WTC11 (cell line): ENCODE measurements at regions not wholly inside any gene's neighbourhood (a gene's known extent, or its start where the extent isn't known, plus 50 kb on each side); places are given as distances from the start of the nearest gene placed in this dataset.
A peak's percentile ranks its signal among the peaks of the same experiment; 100 is the strongest.

Experiments
- ATAC-seq: fragments of 200-7000 bp; cut with Tn5 transposase; 2 replicates; pipeline ENCODE4 v1.10.0; 2021; ENCODE audit warnings: mild to moderate bottlenecking, moderate library complexity
- CTCF ChIA-PET: fragments of 300-600 bp; sonication (Branson Sonifier 250); formaldehyde crosslinking; loops from one replicate; lab custom pipeline; 2021; ENCODE audit warnings: antibody characterized with exemption; lab: Charles Lee
- POLR2A ChIA-PET: fragments of 350-600 bp; sonication (Branson Sonifier 250); formaldehyde crosslinking; loops from one replicate; lab custom pipeline; 2021; ENCODE audit warnings: antibody characterized with exemption; lab: Charles Lee
- DNase-seq: peaks from one replicate; pipeline ENCODE4 v3.0.0; 2021; ENCODE audit warnings: low spot score
- H3K27ac Mint-ChIP-seq: 2 replicates; pipeline ENCODE4 v1.8.0; 2021; ENCODE audit warnings: mixed read lengths
- H3K27me3 Mint-ChIP-seq: 2 replicates; pipeline ENCODE4 v1.8.0; 2021; ENCODE audit warnings: low read depth, mild to moderate bottlenecking, moderate library complexity, mixed read lengths
- H3K36me3 Mint-ChIP-seq: 2 replicates; pipeline ENCODE4 v1.8.0; 2021; ENCODE audit warnings: mixed read lengths
- H3K4me1 Mint-ChIP-seq: 2 replicates; pipeline ENCODE4 v1.8.0; 2022; ENCODE audit warnings: mixed read lengths
- H3K4me3 Mint-ChIP-seq: 2 replicates; pipeline ENCODE4 v1.8.0; 2021; ENCODE audit warnings: mild to moderate bottlenecking, moderate library complexity, mixed read lengths
- H3K9me3 Mint-ChIP-seq: 2 replicates; pipeline ENCODE4 v1.8.0; 2021; ENCODE audit warnings: mixed read lengths
- CBFB ChIP-seq: sonication (generic); formaldehyde crosslinking; IDR thresholded peaks from 2 replicates; pipeline ENCODE4 v1.8.1; 2022; ENCODE audit warnings: mild to moderate bottlenecking, low read depth, missing genetic modification reagents
- ELF4 ChIP-seq: sonication (generic); formaldehyde crosslinking; IDR thresholded peaks from 2 replicates; pipeline ENCODE4 v1.8.1; 2022; ENCODE audit warnings: low read depth, mild to moderate bottlenecking, moderate library complexity, missing genetic modification reagents
- FOXP1 ChIP-seq: sonication (generic); formaldehyde crosslinking; IDR thresholded peaks from 2 replicates; pipeline ENCODE4 v1.8.0; 2022; ENCODE audit warnings: missing genetic modification reagents, mild to moderate bottlenecking, moderate library complexity, borderline replicate concordance
- GABPB1 ChIP-seq: sonication (generic); formaldehyde crosslinking; IDR thresholded peaks from 2 replicates; pipeline ENCODE4 v1.8.1; 2023; ENCODE audit warnings: mild to moderate bottlenecking, missing genetic modification reagents
- KAT7 ChIP-seq: sonication (generic); formaldehyde crosslinking; IDR thresholded peaks from 2 replicates; pipeline ENCODE4 v1.8.1; 2023; ENCODE audit warnings: missing genetic modification reagents, mild to moderate bottlenecking, borderline replicate concordance
- NR2C2 ChIP-seq: sonication (generic); formaldehyde crosslinking; IDR thresholded peaks from 2 replicates; pipeline ENCODE4 v1.8.0; 2022; ENCODE audit warnings: mild to moderate bottlenecking, missing genetic modification reagents
- NR3C1 ChIP-seq: sonication (generic); formaldehyde crosslinking; conservative IDR thresholded peaks from 2 replicates; pipeline ENCODE4 v1.8.1; 2023; ENCODE audit warnings: low read depth, mild to moderate bottlenecking, missing genetic modification reagents
- SMAD3 ChIP-seq: sonication (generic); formaldehyde crosslinking; IDR thresholded peaks from 2 replicates; pipeline ENCODE4 v1.8.0; 2022; ENCODE audit warnings: missing genetic modification reagents, mild to moderate bottlenecking, borderline replicate concordance
- SP1 ChIP-seq: sonication (generic); formaldehyde crosslinking; conservative IDR thresholded peaks from 2 replicates; pipeline ENCODE4 v1.8.1; 2022; ENCODE audit warnings: missing genetic modification reagents
- TEAD1 ChIP-seq: sonication (generic); formaldehyde crosslinking; IDR thresholded peaks from 2 replicates; pipeline ENCODE4 v1.8.0; 2022; ENCODE audit warnings: mild to moderate bottlenecking, missing genetic modification reagents
- TP53 ChIP-seq: sonication (generic); formaldehyde crosslinking; IDR thresholded peaks from 2 replicates; pipeline ENCODE4 v1.8.1; 2023; ENCODE audit warnings: mild to moderate bottlenecking, missing genetic modification reagents
- ZNF396 ChIP-seq: fragments of 250-450 bp; sonication (Bioruptor Pico); IDR thresholded peaks from 2 replicates; pipeline ENCODE4 v1.8.0; 2021; ENCODE audit warnings: mild to moderate bottlenecking, moderate library complexity, borderline replicate concordance
- TF ChIP-seq, protein P1 (sequence below): sonication (generic); formaldehyde crosslinking; IDR thresholded peaks from 2 replicates; pipeline ENCODE4 v1.8.1; 2023; ENCODE audit warnings: mild to moderate bottlenecking, moderate library complexity, missing genetic modification reagents
- TF ChIP-seq, protein P2 (sequence below): fragments of 250-450 bp; sonication (Bioruptor Pico); IDR thresholded peaks from 2 replicates; pipeline ENCODE4 v1.9.0; 2021; ENCODE audit warnings: mild to moderate bottlenecking
- TF ChIP-seq, protein P3 (sequence below): sonication (generic); formaldehyde crosslinking; IDR thresholded peaks from 2 replicates; pipeline ENCODE4 v1.8.0; 2022; ENCODE audit warnings: mild to moderate bottlenecking, missing genetic modification reagents
- TF ChIP-seq, protein P4 (sequence below): sonication (generic); formaldehyde crosslinking; IDR thresholded peaks from 2 replicates; pipeline ENCODE4 v1.8.1; 2022; ENCODE audit warnings: low read depth, mild to moderate bottlenecking, moderate library complexity, missing genetic modification reagents, borderline replicate concordance
- TF ChIP-seq, protein P5 (sequence below): sonication (generic); formaldehyde crosslinking; IDR thresholded peaks from 2 replicates; pipeline ENCODE4 v1.8.1; 2023; ENCODE audit warnings: mild to moderate bottlenecking, missing genetic modification reagents, borderline replicate concordance
- TF ChIP-seq, protein P6 (sequence below): fragments of 250-450 bp; sonication (Bioruptor Pico); IDR thresholded peaks from 2 replicates; pipeline ENCODE4 v2.1.2; 2022; ENCODE audit warnings: mild to moderate bottlenecking, moderate library complexity
- TF ChIP-seq, protein P7 (sequence below): sonication (generic); formaldehyde crosslinking; IDR thresholded peaks from 2 replicates; pipeline ENCODE4 v1.8.1; 2022; ENCODE audit warnings: mild to moderate bottlenecking, missing genetic modification reagents, moderate library complexity, borderline replicate concordance

DNA sequence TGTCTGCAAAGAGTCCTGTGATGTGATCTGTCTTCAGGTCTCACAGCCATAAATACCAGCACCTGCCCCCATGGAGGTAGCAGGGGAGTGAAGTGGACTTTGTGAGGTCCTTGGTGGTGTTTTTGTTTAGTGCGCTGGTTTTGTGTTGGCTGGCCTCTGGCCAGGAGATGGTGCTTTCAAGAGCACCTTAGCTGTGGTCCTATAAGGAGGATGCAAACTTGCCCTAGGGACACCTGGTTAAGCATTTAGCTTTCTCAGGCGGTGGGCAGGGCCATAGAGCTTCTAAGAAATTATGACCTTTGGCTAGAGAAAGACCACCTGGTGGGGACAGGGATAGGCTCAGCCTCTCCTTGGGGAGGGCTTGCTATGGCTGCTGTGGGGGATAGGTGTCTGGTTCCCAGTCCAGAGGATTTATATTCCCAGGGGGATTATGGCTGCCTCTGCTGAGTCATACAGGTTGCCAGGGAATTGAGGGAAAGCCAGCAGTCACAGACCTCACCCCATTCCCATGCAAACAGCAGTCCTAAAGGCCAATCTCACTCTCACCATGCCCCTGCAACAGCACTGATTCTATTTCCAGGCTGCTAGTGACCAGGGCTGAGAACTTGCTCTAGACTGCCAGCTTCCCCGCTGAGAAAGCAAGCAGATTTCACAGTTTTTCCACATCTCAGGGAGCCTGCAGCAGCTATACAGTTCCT is 259.3 kb downstream of the TFAP2B start:
- POLR2A ChIA-PET: no interaction called here
- Mint-ChIP-seq H3K27ac (no peak overlapping the region), H3K4me1 (peaks cover 9% of the 10 kb centered on the region), H3K27me3 (no peaks in the 10 kb centered on the region), H3K36me3 (no peaks in the 10 kb centered on the region), H3K4me3 (no peak overlapping the region), H3K9me3 (peaks cover 13% of the 10 kb centered on the region)
- ATAC-seq (peak; percentile 79), DNase-seq (no peak)
- no peak for TF ChIP-seq GABPB1
- TF ChIP-seq ZNF396: no peak
- TF ChIP-seq CBFB (CRISPR knock-in tag): no peak
- TF ChIP-seq TP53 (CRISPR knock-in tag): no peak
- TF ChIP-seq, protein P1, sequence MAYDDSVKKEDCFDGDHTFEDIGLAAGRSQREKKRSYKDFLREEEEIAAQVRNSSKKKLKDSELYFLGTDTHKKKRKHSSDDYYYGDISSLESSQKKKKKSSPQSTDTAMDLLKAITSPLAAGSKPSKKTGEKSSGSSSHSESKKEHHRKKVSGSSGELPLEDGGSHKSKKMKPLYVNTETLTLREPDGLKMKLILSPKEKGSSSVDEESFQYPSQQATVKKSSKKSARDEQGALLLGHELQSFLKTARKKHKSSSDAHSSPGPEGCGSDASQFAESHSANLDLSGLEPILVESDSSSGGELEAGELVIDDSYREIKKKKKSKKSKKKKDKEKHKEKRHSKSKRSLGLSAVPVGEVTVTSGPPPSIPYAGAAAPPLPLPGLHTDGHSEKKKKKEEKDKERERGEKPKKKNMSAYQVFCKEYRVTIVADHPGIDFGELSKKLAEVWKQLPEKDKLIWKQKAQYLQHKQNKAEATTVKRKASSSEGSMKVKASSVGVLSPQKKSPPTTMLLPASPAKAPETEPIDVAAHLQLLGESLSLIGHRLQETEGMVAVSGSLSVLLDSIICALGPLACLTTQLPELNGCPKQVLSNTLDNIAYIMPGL (CRISPR knock-in tag): no peak
- TF ChIP-seq SP1 (CRISPR knock-in tag): no peak
- TF ChIP-seq SMAD3 (CRISPR knock-in tag): no peak
- TF ChIP-seq ELF4 (CRISPR knock-in tag): no peak
- TF ChIP-seq, protein P2, sequence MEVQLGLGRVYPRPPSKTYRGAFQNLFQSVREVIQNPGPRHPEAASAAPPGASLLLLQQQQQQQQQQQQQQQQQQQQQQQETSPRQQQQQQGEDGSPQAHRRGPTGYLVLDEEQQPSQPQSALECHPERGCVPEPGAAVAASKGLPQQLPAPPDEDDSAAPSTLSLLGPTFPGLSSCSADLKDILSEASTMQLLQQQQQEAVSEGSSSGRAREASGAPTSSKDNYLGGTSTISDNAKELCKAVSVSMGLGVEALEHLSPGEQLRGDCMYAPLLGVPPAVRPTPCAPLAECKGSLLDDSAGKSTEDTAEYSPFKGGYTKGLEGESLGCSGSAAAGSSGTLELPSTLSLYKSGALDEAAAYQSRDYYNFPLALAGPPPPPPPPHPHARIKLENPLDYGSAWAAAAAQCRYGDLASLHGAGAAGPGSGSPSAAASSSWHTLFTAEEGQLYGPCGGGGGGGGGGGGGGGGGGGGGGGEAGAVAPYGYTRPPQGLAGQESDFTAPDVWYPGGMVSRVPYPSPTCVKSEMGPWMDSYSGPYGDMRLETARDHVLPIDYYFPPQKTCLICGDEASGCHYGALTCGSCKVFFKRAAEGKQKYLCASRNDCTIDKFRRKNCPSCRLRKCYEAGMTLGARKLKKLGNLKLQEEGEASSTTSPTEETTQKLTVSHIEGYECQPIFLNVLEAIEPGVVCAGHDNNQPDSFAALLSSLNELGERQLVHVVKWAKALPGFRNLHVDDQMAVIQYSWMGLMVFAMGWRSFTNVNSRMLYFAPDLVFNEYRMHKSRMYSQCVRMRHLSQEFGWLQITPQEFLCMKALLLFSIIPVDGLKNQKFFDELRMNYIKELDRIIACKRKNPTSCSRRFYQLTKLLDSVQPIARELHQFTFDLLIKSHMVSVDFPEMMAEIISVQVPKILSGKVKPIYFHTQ (CRISPR knock-in tag): no peak
- TF ChIP-seq, protein P3, sequence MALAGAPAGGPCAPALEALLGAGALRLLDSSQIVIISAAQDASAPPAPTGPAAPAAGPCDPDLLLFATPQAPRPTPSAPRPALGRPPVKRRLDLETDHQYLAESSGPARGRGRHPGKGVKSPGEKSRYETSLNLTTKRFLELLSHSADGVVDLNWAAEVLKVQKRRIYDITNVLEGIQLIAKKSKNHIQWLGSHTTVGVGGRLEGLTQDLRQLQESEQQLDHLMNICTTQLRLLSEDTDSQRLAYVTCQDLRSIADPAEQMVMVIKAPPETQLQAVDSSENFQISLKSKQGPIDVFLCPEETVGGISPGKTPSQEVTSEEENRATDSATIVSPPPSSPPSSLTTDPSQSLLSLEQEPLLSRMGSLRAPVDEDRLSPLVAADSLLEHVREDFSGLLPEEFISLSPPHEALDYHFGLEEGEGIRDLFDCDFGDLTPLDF (CRISPR knock-in tag): no peak
- TF ChIP-seq, protein P4, sequence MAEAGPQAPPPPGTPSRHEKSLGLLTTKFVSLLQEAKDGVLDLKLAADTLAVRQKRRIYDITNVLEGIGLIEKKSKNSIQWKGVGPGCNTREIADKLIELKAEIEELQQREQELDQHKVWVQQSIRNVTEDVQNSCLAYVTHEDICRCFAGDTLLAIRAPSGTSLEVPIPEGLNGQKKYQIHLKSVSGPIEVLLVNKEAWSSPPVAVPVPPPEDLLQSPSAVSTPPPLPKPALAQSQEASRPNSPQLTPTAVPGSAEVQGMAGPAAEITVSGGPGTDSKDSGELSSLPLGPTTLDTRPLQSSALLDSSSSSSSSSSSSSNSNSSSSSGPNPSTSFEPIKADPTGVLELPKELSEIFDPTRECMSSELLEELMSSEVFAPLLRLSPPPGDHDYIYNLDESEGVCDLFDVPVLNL (CRISPR knock-in tag): no peak
- no peak for TF ChIP-seq NR2C2
- TF ChIP-seq, protein P5, sequence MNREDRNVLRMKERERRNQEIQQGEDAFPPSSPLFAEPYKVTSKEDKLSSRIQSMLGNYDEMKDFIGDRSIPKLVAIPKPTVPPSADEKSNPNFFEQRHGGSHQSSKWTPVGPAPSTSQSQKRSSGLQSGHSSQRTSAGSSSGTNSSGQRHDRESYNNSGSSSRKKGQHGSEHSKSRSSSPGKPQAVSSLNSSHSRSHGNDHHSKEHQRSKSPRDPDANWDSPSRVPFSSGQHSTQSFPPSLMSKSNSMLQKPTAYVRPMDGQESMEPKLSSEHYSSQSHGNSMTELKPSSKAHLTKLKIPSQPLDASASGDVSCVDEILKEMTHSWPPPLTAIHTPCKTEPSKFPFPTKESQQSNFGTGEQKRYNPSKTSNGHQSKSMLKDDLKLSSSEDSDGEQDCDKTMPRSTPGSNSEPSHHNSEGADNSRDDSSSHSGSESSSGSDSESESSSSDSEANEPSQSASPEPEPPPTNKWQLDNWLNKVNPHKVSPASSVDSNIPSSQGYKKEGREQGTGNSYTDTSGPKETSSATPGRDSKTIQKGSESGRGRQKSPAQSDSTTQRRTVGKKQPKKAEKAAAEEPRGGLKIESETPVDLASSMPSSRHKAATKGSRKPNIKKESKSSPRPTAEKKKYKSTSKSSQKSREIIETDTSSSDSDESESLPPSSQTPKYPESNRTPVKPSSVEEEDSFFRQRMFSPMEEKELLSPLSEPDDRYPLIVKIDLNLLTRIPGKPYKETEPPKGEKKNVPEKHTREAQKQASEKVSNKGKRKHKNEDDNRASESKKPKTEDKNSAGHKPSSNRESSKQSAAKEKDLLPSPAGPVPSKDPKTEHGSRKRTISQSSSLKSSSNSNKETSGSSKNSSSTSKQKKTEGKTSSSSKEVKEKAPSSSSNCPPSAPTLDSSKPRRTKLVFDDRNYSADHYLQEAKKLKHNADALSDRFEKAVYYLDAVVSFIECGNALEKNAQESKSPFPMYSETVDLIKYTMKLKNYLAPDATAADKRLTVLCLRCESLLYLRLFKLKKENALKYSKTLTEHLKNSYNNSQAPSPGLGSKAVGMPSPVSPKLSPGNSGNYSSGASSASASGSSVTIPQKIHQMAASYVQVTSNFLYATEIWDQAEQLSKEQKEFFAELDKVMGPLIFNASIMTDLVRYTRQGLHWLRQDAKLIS (CRISPR knock-in tag): no peak
- TF ChIP-seq, protein P6, sequence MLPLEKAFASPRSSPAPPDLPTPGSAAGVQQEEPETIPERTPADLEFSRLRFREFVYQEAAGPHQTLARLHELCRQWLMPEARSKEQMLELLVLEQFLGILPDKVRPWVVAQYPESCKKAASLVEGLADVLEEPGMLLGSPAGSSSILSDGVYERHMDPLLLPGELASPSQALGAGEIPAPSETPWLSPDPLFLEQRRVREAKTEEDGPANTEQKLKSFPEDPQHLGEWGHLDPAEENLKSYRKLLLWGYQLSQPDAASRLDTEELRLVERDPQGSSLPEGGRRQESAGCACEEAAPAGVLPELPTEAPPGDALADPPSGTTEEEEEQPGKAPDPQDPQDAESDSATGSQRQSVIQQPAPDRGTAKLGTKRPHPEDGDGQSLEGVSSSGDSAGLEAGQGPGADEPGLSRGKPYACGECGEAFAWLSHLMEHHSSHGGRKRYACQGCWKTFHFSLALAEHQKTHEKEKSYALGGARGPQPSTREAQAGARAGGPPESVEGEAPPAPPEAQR: no peak
- no peak for TF ChIP-seq TEAD1 (CRISPR knock-in tag)
- TF ChIP-seq, protein P7, sequence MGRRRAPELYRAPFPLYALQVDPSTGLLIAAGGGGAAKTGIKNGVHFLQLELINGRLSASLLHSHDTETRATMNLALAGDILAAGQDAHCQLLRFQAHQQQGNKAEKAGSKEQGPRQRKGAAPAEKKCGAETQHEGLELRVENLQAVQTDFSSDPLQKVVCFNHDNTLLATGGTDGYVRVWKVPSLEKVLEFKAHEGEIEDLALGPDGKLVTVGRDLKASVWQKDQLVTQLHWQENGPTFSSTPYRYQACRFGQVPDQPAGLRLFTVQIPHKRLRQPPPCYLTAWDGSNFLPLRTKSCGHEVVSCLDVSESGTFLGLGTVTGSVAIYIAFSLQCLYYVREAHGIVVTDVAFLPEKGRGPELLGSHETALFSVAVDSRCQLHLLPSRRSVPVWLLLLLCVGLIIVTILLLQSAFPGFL: no peak
- no peak for TF ChIP-seq KAT7 (CRISPR knock-in tag)
- no peak for TF ChIP-seq NR3C1
- no peak for TF ChIP-seq FOXP1
- CTCF ChIA-PET: no interaction called here
